ENCODE measurements at regions not wholly inside any gene's neighbourhood (a gene's known extent, or its start where the extent isn't known, plus 50 kb on each side); places are given as distances from the start of the nearest gene placed in this dataset.

DNA sequence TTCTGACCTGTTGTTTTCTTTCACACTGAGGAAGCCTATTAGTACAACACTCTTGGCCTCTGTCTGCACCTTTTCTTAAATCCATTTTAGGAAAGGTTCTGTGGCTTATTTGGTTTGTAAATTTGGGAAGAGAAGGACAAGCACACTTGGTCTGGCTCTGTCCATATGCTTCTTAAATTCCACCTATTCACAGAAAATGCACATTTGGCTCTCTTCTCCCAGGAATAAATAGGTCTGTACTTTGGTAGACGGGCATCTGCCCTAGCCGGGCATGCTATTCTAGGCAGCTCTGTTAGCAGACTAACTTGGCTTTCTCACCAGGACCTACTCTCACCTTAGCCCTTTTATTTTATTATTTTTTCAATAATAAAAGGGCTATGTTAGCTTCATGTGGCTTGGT, 1211.8 kb upstream of the SLC39A10 start:
- no peak for TF ChIP-seq CTCF (IDR thresholded peaks at IDR 0.05; ENCODE audit: low read depth, low read length)
- TF ChIP-seq EZH2phosphoT487 (IDR thresholded peaks at IDR 0.05; ENCODE audit: low read depth): no peak
